ENCODE measurements at regions not wholly inside any gene's neighbourhood (a gene's known extent, or its start where the extent isn't known, plus 50 kb on each side); places are given as distances from the start of the nearest gene placed in this dataset.

DNA sequence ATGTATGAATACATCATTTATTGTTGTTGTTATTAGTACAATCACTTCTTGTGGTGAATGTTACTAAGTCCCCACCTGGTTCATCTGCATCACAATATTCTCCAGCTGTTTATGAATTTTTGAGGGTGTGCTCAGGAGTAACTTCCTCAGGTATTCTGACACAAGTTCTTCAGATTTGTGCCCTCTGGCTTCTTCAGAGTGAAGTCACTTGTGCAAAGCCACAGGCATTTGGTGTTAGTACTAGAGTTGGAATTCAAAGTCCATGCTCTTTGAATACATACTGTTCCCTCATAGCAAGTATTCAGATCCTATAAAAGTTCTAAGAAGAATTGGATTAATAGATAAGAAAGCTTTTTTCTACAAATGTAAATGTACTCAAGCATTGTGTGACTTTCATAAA lies 150.3 kb upstream of the AVPR1A start:
- TF ChIP-seq GATA2 (IDR thresholded peaks at IDR 0.05; ENCODE audit: low read depth, low read length), result no peak
- no peak for TF ChIP-seq GATA3 (IDR thresholded peaks at IDR 0.05; ENCODE audit: low read depth, low read length)

Data from SH-SY5Y (cell line).